ENCODE measurements at regions not wholly inside any gene's neighbourhood (a gene's known extent, or its start where the extent isn't known, plus 50 kb on each side); places are given as distances from the start of the nearest gene placed in this dataset.

DNA sequence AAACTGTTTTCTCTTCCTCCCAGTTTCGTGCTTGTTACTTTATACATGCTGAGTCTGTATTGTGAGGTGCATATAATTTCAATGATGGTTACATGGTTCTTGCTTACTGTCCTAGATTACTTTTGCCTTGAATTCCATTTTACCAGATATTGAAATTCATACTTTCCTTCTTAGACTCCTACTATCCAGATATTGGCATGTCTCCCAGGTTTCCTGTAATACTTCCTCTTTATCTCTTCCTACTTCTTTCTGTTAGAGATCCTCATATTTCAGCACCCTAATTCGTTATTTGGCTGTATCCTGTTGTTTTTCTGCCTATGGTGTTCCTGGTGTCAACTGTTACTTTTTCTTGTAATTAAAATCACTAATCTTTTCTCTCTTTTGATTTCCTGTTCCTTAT lies 522.1 kb downstream of the CCDC171 start:
- no peak overlapping the region for H3K4me3 ChIP-seq (ENCODE audit: low read length)
- H3K4me1 ChIP-seq (ENCODE audit: control insufficient read depth, insufficient read depth, low read length) = peaks cover 20% of the 10 kb centered on the region
- H3K27me3 ChIP-seq (ENCODE audit: control insufficient read depth, insufficient read depth, low read length) = no peaks in the 10 kb centered on the region
- H3K9ac ChIP-seq (ENCODE audit: low read depth, low read length) = no peak overlapping the region
- H3K4me2 ChIP-seq (ENCODE audit: low read length) = no peak overlapping the region
- H3K9me3 ChIP-seq (replicated peaks; ENCODE audit: low read length) = no peaks in the 10 kb centered on the region
- H3K36me3 ChIP-seq (ENCODE audit: insufficient read depth, low read length) = no peaks in the 10 kb centered on the region

DNA sequence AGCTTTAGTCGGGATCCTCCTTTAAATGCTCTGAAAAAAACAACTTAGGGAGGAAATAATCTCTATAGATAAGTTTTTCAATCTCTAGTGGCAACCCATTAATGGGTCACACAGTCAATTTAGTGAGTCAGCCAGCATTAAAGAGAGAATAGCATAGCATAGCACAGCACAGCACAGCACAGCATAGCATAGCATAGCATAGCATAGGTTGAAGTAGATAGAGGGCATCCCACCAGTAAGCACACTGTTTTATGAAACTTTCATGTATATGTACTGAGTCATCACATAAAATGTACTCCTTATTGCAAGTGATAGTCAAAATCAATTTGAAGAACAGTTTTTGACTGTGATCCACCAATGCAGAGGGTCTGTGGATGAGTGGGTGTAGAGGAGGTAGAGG lies 522.9 kb downstream of the CCDC171 start:
- Histone ChIP-seq H3K36me3 (ENCODE audit: insufficient read depth, low read length) (no peaks in the 10 kb centered on the region), H3K27me3 (ENCODE audit: control insufficient read depth, insufficient read depth, low read length) (no peaks in the 10 kb centered on the region), H3K9me3 (replicated peaks; ENCODE audit: low read length) (no peaks in the 10 kb centered on the region), H3K4me1 (ENCODE audit: control insufficient read depth, insufficient read depth, low read length) (peaks cover 15% of the 10 kb centered on the region), H3K4me2 (ENCODE audit: low read length) (no peak overlapping the region), H3K4me3 (ENCODE audit: low read length) (no peak overlapping the region), H3K9ac (ENCODE audit: low read depth, low read length) (no peak overlapping the region)

DNA sequence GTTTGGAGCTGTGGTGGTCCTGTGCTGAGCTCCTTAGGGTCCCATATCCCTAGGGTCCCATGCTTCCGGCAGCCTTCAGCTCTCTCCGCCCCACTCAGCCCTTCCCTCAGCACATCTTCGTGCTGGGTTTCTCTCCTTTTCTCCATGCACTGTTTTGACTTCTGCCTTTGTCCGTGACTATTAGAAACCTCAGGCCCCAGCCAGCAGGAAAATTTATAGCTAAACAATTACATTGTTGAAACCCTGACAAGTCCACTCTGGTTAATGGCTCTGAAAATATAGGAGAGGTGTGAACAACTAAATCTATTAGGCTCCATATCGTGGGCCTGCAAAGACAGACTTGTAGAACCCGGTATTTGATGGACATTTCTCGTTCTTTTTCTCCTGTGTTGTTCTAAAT lies 523.7 kb downstream of the CCDC171 start:
- Histone ChIP-seq H3K9ac (ENCODE audit: low read depth, low read length) (no peak overlapping the region), H3K4me1 (ENCODE audit: control insufficient read depth, insufficient read depth, low read length) (peaks cover 15% of the 10 kb centered on the region), H3K27me3 (ENCODE audit: control insufficient read depth, insufficient read depth, low read length) (no peaks in the 10 kb centered on the region), H3K4me3 (ENCODE audit: low read length) (no peak overlapping the region), H3K9me3 (replicated peaks; ENCODE audit: low read length) (no peaks in the 10 kb centered on the region), H3K36me3 (ENCODE audit: insufficient read depth, low read length) (no peaks in the 10 kb centered on the region), H3K4me2 (ENCODE audit: low read length) (no peak overlapping the region)

DNA sequence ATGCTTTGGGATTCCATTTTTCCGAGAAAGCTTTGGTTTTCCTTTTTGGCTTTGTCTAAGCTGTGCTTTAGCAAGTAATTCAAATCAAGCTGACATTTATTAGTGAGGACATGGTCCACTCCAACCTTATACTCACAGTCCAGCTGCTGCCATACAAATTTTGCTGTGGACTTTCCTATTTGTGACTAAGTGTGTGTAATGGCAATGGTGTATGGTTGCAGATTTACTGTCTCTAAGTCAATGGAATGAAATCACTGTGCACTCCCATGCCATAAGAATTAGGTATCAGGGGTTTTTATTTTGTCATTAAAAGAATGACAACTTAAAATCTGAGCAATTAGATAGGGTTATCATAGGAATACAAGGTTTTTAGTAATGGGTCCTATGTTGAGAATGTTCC lies 530.0 kb downstream of the CCDC171 start:
- Histone ChIP-seq H3K4me3 (ENCODE audit: low read length) (no peak overlapping the region), H3K36me3 (ENCODE audit: insufficient read depth, low read length) (no peaks in the 10 kb centered on the region), H3K4me2 (ENCODE audit: low read length) (no peak overlapping the region), H3K9me3 (replicated peaks; ENCODE audit: low read length) (no peaks in the 10 kb centered on the region), H3K27me3 (ENCODE audit: control insufficient read depth, insufficient read depth, low read length) (no peaks in the 10 kb centered on the region), H3K9ac (ENCODE audit: low read depth, low read length) (no peak overlapping the region), H3K4me1 (ENCODE audit: control insufficient read depth, insufficient read depth, low read length) (no peaks in the 10 kb centered on the region)

DNA sequence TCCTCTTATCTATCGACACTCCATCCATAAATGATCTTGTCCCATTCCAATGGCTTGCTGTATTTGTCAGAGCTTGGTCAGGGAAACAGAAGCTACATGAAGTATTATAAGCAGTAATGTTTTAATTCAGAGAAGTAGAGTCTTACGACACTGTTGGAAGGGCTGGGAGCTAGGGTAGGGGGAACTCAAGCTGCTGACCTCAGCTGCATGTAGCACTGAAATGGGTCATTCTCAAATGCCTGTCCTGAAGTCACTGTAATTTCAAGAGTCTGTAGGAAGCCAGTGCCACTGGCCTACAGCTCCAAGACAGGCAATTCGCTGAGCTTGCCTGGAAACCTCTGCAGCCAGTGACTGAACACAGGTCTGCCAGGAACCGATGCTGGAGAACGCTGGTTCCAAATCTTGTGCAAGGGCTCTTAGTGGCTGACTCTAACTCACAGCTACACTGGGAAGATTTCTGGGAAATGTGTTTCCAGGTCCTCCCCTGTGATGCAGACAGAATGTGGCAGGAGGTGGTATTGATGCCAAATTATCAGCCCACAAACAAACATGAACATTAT lies 532.4 kb downstream of the CCDC171 start:
- H3K36me3 ChIP-seq (ENCODE audit: insufficient read depth, low read length) = no peaks in the 10 kb centered on the region
- no peak overlapping the region for H3K9ac ChIP-seq (ENCODE audit: low read depth, low read length)
- H3K4me2 ChIP-seq (ENCODE audit: low read length) = no peak overlapping the region
- H3K9me3 ChIP-seq (replicated peaks; ENCODE audit: low read length) = no peaks in the 10 kb centered on the region
- no peak overlapping the region for H3K4me3 ChIP-seq (ENCODE audit: low read length)
- H3K4me1 ChIP-seq (ENCODE audit: control insufficient read depth, insufficient read depth, low read length) = no peaks in the 10 kb centered on the region
- no peaks in the 10 kb centered on the region for H3K27me3 ChIP-seq (ENCODE audit: control insufficient read depth, insufficient read depth, low read length)

DNA sequence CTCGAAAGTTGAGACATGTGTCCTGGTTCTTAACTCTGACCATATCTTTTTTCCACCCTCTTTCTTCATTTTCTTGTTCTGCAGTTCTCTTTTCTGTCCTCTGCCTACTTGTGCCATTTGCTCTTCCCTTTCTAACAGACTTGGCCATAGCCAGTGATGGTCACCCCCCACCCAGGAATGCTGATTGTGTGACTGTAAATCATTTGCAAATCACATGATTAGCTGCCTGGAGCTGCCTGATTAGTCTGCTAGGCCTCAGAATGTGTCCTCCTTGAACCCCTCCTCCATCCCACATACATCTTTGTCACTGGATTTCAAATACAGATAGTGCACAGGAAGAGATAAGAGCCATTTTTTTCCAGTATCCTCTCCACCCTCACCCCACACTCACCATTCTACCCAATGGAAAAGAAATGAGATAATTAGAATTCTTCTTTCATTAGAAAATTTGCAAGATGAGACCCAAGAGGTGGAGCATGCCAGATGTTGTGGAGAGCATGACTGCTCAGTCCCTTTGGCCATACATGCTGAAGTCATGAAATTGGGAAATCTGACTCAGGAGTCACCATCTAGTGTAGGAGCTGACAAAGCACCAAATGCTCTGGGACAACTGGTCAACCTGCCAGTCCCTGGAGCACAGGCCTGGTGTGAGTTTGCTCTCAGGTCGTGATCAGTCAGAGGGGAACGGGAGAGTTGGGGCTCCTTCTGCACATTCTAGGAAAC lies 538.2 kb downstream of the CCDC171 start:
- Histone ChIP-seq H3K9me3 (replicated peaks; ENCODE audit: low read length) (no peaks in the 10 kb centered on the region), H3K4me2 (ENCODE audit: low read length) (no peak overlapping the region), H3K9ac (ENCODE audit: low read depth, low read length) (no peak overlapping the region), H3K27me3 (ENCODE audit: control insufficient read depth, insufficient read depth, low read length) (no peaks in the 10 kb centered on the region), H3K4me1 (ENCODE audit: control insufficient read depth, insufficient read depth, low read length) (peaks cover 4% of the 10 kb centered on the region), H3K4me3 (ENCODE audit: low read length) (no peak overlapping the region), H3K36me3 (ENCODE audit: insufficient read depth, low read length) (no peaks in the 10 kb centered on the region)

DNA sequence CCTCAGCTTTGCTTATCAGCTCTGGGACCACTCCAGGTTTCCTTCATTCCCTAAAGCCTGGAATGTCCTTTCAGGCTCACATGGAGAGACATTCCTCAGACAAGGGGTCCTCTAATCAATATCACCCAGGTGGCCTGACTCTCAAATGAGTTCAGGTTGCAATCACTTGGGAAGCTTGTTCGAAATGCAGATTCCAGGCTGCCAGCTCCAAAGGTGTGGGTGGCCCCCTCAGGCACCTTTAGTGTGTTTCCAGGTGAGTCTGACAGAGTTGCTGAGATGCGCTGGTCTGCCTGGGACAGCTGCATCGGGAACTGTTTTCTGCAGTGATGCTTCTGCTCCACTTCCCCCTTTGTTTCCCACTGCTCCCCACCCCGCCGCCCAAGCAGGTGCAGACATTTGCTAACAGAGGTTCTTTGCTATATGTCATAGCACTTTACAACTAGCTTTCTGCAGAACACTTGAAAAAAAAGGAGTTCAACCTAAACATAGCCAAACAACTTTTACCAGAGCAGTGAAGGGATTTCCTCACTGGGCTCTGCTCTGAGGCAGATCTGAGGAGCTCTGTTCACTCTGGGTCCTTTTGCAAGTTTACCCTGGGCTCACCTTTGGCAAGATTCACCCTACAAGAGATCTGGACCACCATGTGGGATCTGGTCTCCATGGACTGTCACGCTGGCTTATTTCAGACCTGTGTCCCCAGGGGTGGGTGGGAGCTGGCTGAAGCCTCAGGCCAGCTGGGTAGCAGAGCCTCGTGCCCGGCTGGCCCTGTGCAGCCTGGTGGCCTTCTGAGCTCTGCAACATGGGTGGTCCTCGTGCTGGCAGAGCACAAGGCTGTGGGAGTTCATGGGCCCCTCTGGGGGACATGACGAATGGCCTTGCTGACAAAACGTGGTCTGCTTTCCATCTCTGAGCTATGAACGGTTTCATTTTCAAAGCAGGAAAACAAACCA lies 539.6 kb downstream of the CCDC171 start:
- Histone ChIP-seq H3K4me2 (ENCODE audit: low read length) (peak overlapping the region; percentile 30), H3K9ac (ENCODE audit: low read depth, low read length) (no peak overlapping the region), H3K36me3 (ENCODE audit: insufficient read depth, low read length) (no peaks in the 10 kb centered on the region), H3K4me1 (ENCODE audit: control insufficient read depth, insufficient read depth, low read length) (peaks cover 4% of the 10 kb centered on the region), H3K27me3 (ENCODE audit: control insufficient read depth, insufficient read depth, low read length) (no peaks in the 10 kb centered on the region), H3K9me3 (replicated peaks; ENCODE audit: low read length) (no peaks in the 10 kb centered on the region), H3K4me3 (ENCODE audit: low read length) (no peak overlapping the region)

DNA sequence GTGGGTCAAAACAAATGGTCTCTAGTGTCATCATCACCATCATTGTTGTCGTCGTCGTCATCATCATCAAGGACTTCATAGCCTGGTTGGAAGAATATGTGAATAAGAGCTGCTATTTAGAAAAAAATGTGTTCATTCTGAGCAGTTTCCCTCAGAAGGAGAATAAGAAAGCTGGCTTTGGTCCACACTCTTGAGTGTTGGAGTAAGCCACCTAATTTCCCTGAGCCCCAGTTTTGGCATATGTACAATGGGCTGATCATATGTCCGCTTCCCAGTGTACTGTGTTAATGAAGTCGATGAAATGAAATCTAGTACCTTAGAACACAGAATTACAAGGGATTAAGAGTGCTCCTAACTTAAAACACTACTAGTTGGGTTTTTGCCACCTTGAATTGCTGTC lies 545.5 kb downstream of the CCDC171 start:
- Histone ChIP-seq H3K4me2 (ENCODE audit: low read length) (no peak overlapping the region), H3K4me3 (ENCODE audit: low read length) (no peak overlapping the region), H3K9ac (ENCODE audit: low read depth, low read length) (no peak overlapping the region), H3K36me3 (ENCODE audit: insufficient read depth, low read length) (no peaks in the 10 kb centered on the region), H3K27me3 (ENCODE audit: control insufficient read depth, insufficient read depth, low read length) (no peaks in the 10 kb centered on the region), H3K9me3 (replicated peaks; ENCODE audit: low read length) (no peaks in the 10 kb centered on the region), H3K4me1 (ENCODE audit: control insufficient read depth, insufficient read depth, low read length) (no peaks in the 10 kb centered on the region)

DNA sequence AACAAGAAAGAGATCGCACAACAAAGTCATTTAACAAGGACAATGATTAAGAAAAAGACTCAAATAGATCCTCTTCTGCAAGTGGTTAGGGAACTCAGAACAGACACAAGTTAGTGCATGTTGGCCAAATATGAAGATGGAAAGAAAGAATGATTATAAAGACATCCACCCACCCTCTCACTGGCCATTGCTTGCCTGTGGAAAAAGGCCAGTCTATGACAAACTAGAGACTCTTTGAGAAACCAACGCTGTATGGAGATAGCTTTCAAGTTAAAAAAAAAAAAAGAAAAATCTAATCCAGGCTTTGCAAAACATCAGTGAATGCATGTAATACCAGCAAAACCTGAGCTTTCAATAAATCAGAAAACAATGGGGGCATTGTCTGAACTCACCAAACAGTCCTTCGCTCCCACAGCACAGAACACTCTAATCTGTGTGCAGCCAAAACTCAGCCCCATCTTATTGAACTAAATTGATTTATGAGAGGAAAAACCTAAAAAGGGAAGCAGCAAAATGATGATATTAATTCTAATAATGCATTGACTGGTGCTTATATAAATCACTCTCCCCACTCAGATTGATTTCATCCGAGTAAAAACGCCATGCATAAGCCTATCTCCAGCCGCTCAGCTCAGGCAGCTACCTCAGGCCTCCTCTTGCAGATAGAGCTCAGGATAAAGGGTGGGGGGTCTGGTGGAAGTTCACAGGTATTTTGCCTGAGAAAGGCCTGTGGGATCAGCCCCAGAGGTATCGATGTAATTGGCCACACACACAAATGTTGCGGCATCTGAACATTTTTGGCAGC lies 547.1 kb downstream of the CCDC171 start:
- no peak overlapping the region for H3K4me2 ChIP-seq (ENCODE audit: low read length)
- H3K36me3 ChIP-seq (ENCODE audit: insufficient read depth, low read length) = no peaks in the 10 kb centered on the region
- H3K9ac ChIP-seq (ENCODE audit: low read depth, low read length) = no peak overlapping the region
- no peaks in the 10 kb centered on the region for H3K27me3 ChIP-seq (ENCODE audit: control insufficient read depth, insufficient read depth, low read length)
- no peak overlapping the region for H3K4me3 ChIP-seq (ENCODE audit: low read length)
- no peaks in the 10 kb centered on the region for H3K4me1 ChIP-seq (ENCODE audit: control insufficient read depth, insufficient read depth, low read length)
- no peaks in the 10 kb centered on the region for H3K9me3 ChIP-seq (replicated peaks; ENCODE audit: low read length)

DNA sequence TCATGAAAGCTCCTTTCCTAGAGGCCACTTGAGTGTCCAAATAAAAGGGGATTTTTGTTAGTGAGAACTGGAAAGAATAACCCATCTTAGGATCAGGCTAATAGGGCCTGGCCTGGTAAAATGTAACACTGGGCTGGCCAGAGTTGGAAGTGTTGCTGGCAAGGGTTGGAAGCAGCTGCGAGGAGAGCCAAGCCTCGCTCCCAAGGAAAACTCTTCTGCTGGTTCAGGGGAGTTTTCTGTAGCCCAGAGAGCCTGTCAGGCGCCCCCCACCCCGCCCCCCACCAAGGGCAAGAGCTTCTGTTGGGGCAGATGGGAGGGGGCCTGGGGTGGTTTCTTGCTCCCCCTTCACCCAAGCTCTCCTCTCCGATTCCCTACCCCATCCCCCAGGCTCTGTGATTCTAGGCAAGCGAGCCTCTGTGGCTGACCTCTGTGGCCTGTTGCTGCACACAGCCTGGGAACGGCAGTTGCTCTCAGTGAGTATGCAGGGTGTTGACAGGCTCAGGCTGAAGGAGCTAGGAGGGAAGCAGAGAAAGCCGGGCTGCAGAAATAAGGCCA lies 547.8 kb downstream of the CCDC171 start:
- Histone ChIP-seq H3K9ac (ENCODE audit: low read depth, low read length) (no peak overlapping the region), H3K4me2 (ENCODE audit: low read length) (no peak overlapping the region)

DNA sequence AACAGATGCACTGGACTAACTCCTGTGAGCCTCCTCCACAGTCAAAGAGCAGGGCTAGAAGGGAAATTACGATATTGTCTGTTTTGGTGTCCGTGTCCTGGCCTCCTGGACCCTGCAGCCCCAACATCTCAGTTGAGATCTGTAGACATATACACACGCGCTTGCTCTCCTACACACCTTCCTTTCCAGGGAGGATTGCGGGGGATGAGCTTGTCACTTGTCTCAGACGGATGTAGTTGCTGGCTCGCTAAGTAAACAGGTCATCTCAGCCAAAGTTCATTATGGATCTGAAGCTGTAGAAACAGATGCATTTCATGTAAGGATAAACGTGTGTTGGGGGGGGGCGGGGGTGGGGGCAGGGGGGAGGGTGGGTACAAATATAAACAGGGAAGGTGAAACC lies 549.3 kb downstream of the CCDC171 start:
- Histone ChIP-seq H3K4me3 (ENCODE audit: low read length) (no peak overlapping the region), H3K4me1 (ENCODE audit: control insufficient read depth, insufficient read depth, low read length) (peaks cover 11% of the 10 kb centered on the region), H3K9ac (ENCODE audit: low read depth, low read length) (no peak overlapping the region), H3K36me3 (ENCODE audit: insufficient read depth, low read length) (no peaks in the 10 kb centered on the region), H3K9me3 (replicated peaks; ENCODE audit: low read length) (no peaks in the 10 kb centered on the region), H3K27me3 (ENCODE audit: control insufficient read depth, insufficient read depth, low read length) (no peaks in the 10 kb centered on the region), H3K4me2 (ENCODE audit: low read length) (no peak overlapping the region)

More for the DNA sequence above, 547.8 kb downstream of the CCDC171 start:
- Histone ChIP-seq H3K36me3 (ENCODE audit: insufficient read depth, low read length) (no peaks in the 10 kb centered on the region), H3K4me1 (ENCODE audit: control insufficient read depth, insufficient read depth, low read length) (peaks cover 5% of the 10 kb centered on the region), H3K27me3 (ENCODE audit: control insufficient read depth, insufficient read depth, low read length) (no peaks in the 10 kb centered on the region), H3K4me3 (ENCODE audit: low read length) (no peak overlapping the region), H3K9me3 (replicated peaks; ENCODE audit: low read length) (no peaks in the 10 kb centered on the region)
